Sigmoid colon (tissue), 6 donors: ENCODE measurements at regions not wholly inside any gene's neighbourhood (a gene's known extent, or its start where the extent isn't known, plus 50 kb on each side); places are given as distances from the start of the nearest gene placed in this dataset.

Experiments
- DNase-seq: peaks from one replicate; pipeline ENCODE4 v3.0.0-alpha.2; 2019
- H3K27ac ChIP-seq, 4 donors: fragments of 200-600 bp; sonication (generic); one replicate each; pipeline ENCODE4 v1.5.1; 2016 to 2019; ENCODE audit warnings: mild to moderate bottlenecking in 1 of 4
- H3K27me3 ChIP-seq, 3 donors: fragments of 200-600 bp; sonication (generic); one replicate each; pipeline ENCODE4 v1.5.1; 2019; ENCODE audit warnings: mild to moderate bottlenecking in 1 of 3
- H3K36me3 ChIP-seq, 4 donors: fragments of 200-600 bp; sonication (generic); one replicate each; pipeline ENCODE4 v1.5.1; 2016 to 2019
- H3K4me1 ChIP-seq, 4 donors: fragments of 200-600 bp; sonication (generic); one replicate each; pipeline ENCODE4 v1.5.1; 2017 to 2019
- H3K4me3 ChIP-seq, 4 donors: fragments of 200-600 bp; sonication (generic); one replicate each; pipeline ENCODE4 v1.5.1; 2017 to 2019; ENCODE audit warnings: mild to moderate bottlenecking in 2 of 4, moderate library complexity in 1 of 4
- H3K9me3 ChIP-seq, 4 donors: fragments of 200-600 bp in 3 of 4; sonication (generic) in 3 of 4; one replicate each; pipeline versions ENCODE4 v1.5.1 to v1.6.1; 2013 to 2019
- EP300 ChIP-seq, 4 donors: sonication (generic); formaldehyde crosslinking; IDR thresholded peaks; one replicate each; pipeline ENCODE4 v1.6.1; 2017; ENCODE audit warnings: antibody characterized with exemption in 4 of 4
- POLR2A ChIP-seq, 2 donors: fragments of 450-650 bp; IDR thresholded peaks; one replicate each; pipeline ENCODE4 v1.6.1; 2016; ENCODE audit warnings: antibody characterized with exemption in 2 of 2, mild to moderate bottlenecking in 2 of 2, moderate library complexity in 2 of 2
- POLR2AphosphoS5 ChIP-seq, 4 donors: sonication (generic); formaldehyde crosslinking; IDR thresholded peaks; one replicate each; pipeline ENCODE4 v1.6.1; 2017; ENCODE audit warnings: antibody characterized with exemption in 4 of 4
- WGBS, 2 donors: extraction: QIAGEN DNeasy Blood & Tissue Kit; methylation state at CpG; one replicate each; pipeline ENCODE4 v1.1.7; 2013; 5-methylcytosine and 5-hydroxymethylcytosine counted together
- intact Hi-C: fragments of 100-400 bp; cut with DNase I; formaldehyde crosslinking; loops from one replicate; pipeline ENCODE4 v1.15.1; 2023
- TF ChIP-seq, protein P1 (sequence below), 4 experiments: fragments of 450-650 bp in 3 of 4; fragments of 200-600 bp in 1 of 4; IDR thresholded peaks; one replicate each; pipeline ENCODE4 v1.5.1; 2016 to 2019; ENCODE audit warnings: antibody characterized with exemption in 4 of 4, mild to moderate bottlenecking in 3 of 4, moderate library complexity in 2 of 4
- donor health status: healthy with polysubstance abuse.
- donor health status: healthy.

DNA sequence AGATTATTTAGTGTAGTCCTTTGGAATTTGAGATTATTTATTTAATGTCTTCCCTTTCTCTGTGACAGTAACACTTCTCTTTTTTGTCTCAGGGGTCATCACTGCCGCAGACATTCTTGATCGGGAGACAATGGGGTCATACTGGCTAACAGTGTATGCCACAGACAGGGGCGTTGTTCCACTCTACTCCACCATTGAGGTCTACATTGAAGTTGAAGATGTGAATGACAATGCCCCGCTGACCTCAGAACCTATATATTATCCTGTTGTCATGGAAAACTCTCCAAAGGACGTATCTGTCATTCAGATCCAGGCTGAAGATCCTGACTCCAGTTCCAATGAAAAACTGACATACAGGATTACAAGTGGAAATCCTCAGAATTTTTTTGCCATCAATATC is 299.9 kb downstream of the FAT3 start:
- no peak for DNase-seq
- 90% methylated on average over 5 of the region's 5 CpGs for WGBS, 2 donors
- Histone ChIP-seq H3K4me1 (peaks cover 0 to 4% (median 0%) of the 10 kb centered on the region in 4 donors), H3K36me3 (no peaks in the 10 kb centered on the region), H3K27me3 (no peaks in the 10 kb centered on the region), H3K4me3 (no peak overlapping the region), H3K27ac (no peak overlapping the region), H3K9me3 (no peaks in the 10 kb centered on the region)
- TF ChIP-seq, protein P1, sequence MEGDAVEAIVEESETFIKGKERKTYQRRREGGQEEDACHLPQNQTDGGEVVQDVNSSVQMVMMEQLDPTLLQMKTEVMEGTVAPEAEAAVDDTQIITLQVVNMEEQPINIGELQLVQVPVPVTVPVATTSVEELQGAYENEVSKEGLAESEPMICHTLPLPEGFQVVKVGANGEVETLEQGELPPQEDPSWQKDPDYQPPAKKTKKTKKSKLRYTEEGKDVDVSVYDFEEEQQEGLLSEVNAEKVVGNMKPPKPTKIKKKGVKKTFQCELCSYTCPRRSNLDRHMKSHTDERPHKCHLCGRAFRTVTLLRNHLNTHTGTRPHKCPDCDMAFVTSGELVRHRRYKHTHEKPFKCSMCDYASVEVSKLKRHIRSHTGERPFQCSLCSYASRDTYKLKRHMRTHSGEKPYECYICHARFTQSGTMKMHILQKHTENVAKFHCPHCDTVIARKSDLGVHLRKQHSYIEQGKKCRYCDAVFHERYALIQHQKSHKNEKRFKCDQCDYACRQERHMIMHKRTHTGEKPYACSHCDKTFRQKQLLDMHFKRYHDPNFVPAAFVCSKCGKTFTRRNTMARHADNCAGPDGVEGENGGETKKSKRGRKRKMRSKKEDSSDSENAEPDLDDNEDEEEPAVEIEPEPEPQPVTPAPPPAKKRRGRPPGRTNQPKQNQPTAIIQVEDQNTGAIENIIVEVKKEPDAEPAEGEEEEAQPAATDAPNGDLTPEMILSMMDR (IDR thresholded peaks at IDR 0.05) = no peak
- TF ChIP-seq POLR2AphosphoS5 (IDR thresholded peaks at IDR 0.05) (no peak), EP300 (IDR thresholded peaks at IDR 0.05) (no peak), POLR2A (IDR thresholded peaks at IDR 0.05) (no peak)
- intact Hi-C loops = no loop called here

DNA sequence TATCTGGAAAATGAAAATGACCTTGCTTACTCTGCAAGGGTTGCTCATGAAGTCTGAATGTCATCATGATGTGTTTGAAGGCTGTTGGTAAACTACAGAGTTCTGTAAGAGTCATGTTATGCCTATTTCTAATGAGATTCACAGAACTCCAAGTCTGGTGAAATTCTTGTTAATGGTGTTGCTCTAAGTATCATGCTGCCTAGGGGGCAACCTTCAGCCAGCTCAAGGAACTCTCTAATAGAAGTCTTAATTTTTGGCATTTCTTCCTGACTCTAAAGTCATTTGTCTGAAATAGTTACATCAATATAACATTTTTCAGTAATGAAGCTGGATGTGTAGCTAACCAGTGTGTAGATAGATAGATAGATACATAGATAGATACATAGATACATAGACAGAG is 302.8 kb downstream of the FAT3 start:
- H3K27ac ChIP-seq = no peak overlapping the region
- no peaks in the 10 kb centered on the region for H3K27me3 ChIP-seq
- DNase-seq = no peak
- H3K36me3 ChIP-seq = no peaks in the 10 kb centered on the region
- no peaks in the 10 kb centered on the region for H3K9me3 ChIP-seq
- peaks cover 0 to 4% (median 0%) of the 10 kb centered on the region in 4 donors for H3K4me1 ChIP-seq
- H3K4me3 ChIP-seq = no peak overlapping the region
- intact Hi-C loops = no loop called here
- no peak for TF ChIP-seq POLR2AphosphoS5 (IDR thresholded peaks at IDR 0.05)
- no peak for TF ChIP-seq EP300 (IDR thresholded peaks at IDR 0.05)
- TF ChIP-seq, protein P1 (IDR thresholded peaks at IDR 0.05) = no peak
- TF ChIP-seq POLR2A (IDR thresholded peaks at IDR 0.05) = no peak

DNA sequence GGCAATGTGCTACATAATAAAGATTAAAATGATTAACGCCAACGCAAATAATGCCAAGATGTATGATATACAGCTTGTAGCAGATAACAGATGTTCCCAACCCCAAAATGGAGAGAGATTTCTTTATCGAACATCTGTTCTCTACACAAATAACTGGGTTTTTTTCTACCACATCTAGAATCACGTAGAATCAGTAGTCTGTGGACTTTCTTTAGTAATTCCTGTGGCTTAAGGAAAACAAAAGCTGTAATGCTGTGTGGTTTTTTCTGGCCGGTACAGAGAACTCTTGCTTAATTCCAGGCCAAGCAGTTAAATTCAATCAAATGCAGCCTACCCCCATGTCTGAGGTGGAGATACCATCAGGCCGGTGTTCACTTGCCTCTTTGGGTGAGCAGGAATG is 303.4 kb downstream of the FAT3 start:
- no peaks in the 10 kb centered on the region for H3K36me3 ChIP-seq
- intact Hi-C loops = no loop called here
- H3K9me3 ChIP-seq = no peaks in the 10 kb centered on the region
- no peak overlapping the region for H3K4me3 ChIP-seq
- WGBS, 2 donors = 70 to 83% methylated on average over 6 of the region's 6 CpGs
- no peaks in the 10 kb centered on the region for H3K27me3 ChIP-seq
- no peak for DNase-seq
- H3K27ac ChIP-seq = no peak overlapping the region
- peaks cover 0 to 4% (median 0%) of the 10 kb centered on the region in 4 donors for H3K4me1 ChIP-seq
- TF ChIP-seq POLR2AphosphoS5 (IDR thresholded peaks at IDR 0.05) (no peak), POLR2A (IDR thresholded peaks at IDR 0.05) (no peak), EP300 (IDR thresholded peaks at IDR 0.05) (no peak)
- TF ChIP-seq, protein P1 (IDR thresholded peaks at IDR 0.05) = no peak

DNA sequence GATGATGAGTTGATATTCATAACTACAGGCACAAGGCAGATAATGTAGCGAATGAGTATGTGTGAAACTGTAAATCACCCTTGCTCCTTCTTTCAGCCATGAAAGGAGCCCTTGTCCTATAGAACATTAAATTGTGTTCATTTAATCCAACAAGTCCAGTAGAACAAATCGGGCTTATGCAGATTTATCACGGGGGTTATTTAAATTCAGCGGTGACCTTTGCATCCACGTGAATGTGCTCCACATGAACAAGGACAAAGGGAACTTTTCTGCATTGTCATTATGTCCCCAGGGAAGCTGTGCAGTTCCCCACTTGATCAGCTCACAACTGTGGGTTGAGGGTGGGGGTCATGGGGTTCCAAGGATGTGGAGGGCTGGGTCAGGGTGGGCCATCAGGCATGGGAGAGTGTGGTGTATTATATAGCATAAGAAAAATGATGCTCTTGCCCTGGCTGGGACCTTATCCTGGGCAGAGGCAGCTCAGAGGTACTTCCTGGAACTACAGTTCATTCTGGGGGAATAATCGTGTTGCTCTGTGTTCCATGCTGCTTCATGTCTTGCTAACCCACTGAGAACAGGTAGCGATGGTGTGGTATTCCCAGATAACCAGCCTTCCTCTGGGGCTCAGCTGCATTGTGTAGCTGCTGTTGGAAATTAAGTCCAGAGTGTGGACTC is 306.6 kb downstream of the FAT3 start:
- 71 to 88% methylated on average over 7 of the region's 7 CpGs for WGBS, 2 donors
- H3K4me3 ChIP-seq = no peak overlapping the region
- TF ChIP-seq, protein P1 (IDR thresholded peaks at IDR 0.05) = no peak
- no peak for TF ChIP-seq POLR2AphosphoS5 (IDR thresholded peaks at IDR 0.05)
- no peak for TF ChIP-seq EP300 (IDR thresholded peaks at IDR 0.05)
- TF ChIP-seq POLR2A (IDR thresholded peaks at IDR 0.05) = no peak
- H3K9me3 ChIP-seq = no peaks in the 10 kb centered on the region
- peaks cover 0 to 4% (median 0%) of the 10 kb centered on the region in 4 donors for H3K4me1 ChIP-seq
- intact Hi-C loops = no loop called here
- no peaks in the 10 kb centered on the region for H3K27me3 ChIP-seq
- no peak overlapping the region for H3K27ac ChIP-seq
- DNase-seq = no peak
- no peaks in the 10 kb centered on the region for H3K36me3 ChIP-seq
